Stimulated activated CD4-positive, alpha-beta T cell treated with anti-CD3 and anti-CD28 coated beads, Interleukin-4, amount 100 ng/mL, for 24 hours (primary cell): ENCODE measurements at regions not wholly inside any gene's neighbourhood (a gene's known extent, or its start where the extent isn't known, plus 50 kb on each side); places are given as distances from the start of the nearest gene placed in this dataset.
"Not testable (repeated sequence)": the region's sequence is repeated elsewhere in the genome, so short reads cannot be mapped to it uniquely, and the experiment has no call there.

ENCODE experiments used
- DNase-seq: peaks from one replicate; pipeline ENCODE4 v3.0.0-alpha.2; 2020

DNA sequence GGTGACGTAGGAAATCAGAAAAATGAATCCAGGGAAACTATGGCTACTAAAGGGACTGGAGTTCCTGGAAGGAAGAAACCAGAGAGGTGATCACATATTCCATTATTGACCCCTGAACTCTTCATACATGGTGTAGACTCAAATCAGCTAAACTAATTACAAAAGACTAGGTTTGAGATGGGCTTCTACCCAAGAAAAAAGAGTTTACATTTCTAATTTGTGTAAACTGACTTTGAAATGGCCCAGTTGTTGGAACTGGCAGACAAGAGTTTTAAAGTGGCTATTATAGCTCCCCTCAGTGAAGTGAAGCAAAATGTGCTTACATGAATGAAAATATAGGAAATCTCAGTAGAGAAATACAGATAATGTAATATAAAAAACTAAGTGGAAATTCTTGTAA is 1619.4 kb upstream of the SEL1L start:
- no peak for DNase-seq

DNA sequence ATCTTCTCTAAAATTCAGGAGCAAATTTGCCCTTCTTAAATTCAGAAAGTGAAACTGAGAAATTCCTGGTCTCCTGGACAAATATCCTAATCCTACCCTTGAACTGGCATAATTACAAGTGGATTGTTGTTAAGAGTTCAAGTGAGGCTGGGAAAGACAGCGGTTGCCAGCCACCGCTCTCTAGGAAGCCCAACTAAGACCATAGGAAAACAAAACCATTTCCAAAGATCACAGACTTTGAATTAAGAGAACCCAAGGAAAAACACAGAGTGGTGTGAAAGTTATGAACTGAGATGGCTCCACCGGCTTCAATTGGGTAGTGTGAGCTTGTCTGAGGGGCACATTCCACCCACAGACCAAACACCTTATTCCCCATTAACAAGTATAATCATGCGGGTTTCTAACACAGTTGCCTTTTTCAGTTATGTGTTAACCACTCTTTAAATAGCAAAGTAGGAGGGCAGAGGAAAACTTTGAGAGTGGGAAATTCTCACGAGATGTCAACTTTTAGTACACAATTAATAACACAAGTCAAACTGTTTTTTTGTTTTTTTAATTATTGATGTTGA is 1628.8 kb upstream of the SEL1L start:
- no peak for DNase-seq

DNA sequence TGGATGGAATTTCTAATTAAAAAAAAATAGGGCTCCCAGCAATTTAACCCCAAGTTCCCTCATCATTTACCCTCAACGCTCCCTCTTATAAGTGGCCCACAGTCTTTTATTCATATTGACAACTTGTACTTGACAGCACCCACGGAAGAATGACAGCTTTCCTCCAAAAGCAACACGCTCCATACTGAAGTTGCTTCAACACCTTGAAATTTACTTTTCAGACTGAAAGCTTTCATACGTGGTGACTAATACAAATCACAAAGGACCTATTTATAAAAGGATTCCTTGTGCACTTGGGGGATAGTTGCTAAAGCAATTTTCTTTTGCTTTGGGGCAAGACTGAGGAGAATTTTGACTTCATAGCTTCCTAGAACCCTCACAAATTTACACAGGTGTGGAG is 1629.4 kb upstream of the SEL1L start:
- no peak for DNase-seq

DNA sequence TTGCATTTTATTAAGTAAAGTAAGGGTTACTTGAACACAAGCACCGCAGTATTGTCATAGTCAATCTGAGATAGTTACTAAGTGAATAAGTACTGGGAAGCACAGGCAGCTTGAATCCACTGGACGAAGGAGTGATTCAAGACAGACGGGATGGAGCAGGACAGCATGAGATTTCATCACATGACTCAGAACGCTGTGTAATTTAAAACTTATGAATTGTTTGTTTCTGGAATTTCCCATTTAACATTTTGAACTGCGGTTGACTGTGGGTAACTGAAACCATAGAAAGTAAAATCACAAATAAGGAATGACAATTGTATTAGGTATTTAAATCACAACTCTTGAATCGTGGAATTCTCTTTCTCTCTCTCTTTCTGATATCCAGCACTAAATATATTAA is 1630.4 kb upstream of the SEL1L start:
- DNase-seq = no peak

DNA sequence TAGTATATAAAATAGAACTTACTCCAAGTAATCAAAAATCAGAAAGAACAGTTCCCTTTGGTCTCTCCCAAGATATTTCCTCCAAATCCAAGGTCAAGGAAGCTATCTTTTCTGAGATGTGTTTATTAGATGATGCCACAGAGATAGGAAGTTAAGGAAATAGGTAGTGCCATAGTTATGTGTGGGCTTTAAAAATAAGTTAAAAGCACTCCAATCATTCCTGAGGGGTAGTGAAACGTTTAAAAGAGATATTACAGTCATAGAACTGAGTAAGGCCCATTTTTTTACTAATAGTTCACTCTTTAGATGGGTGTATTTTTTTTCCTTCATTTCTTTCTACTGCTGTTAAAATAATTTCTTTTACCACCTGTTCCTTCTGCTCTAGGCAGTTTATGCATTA is 1630.9 kb upstream of the SEL1L start:
- no peak for DNase-seq

DNA sequence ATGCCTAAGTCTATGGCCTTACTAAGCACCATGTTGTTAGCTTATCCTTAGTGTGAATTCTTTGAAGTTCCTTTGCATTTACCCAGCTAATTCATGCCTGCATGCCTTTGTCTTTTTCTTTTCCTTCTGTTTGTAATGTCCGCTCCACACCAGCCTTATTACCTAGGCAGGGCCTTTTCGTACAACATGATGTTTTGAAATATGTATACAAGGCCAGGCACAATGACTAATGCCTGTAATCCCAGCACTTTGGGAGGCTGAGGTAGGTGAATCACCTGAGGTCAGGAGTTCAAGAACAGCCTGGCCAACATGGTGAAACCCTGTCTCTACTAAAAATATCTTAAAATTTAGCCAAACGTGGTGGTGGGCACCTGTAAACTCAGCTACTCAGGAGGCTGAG is 1636.5 kb upstream of the SEL1L start:
- no peak for DNase-seq

DNA sequence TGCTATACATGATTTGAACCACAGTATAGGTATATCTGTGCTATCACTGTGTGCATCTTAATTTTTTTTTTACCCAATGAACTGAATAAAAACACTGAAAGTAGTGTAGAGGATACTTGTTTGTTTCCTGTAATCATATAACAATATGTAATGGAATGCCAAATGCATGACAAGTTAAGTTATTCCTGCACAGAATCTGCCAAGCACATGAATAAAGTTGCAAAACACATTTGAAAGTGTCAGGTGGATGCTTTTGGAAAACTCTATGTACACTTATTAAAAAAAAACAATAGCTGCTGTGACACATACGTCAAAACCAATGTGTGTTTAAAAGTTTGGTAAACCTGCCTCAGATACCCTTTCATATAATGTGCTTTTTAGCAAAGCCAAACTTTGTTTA is 1638.1 kb upstream of the SEL1L start:
- DNase-seq = no peak

DNA sequence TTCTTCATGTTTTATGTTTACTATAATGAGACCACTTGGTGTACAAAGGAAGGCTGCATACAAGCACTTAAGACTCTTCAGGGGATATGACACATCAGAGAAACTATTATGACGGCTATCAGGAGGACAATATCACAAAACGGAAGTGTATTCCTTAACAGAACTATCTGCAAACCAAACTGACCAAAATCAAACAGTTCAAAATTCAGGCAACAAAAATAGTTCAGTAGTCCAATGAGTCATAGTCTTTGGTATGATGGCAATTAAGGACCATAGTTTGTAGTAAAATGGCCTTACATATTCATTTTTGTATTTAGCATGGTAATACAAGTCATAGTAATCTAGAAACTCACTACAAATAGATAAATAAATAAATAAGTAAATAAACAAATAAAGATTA is 1638.7 kb upstream of the SEL1L start:
- no peak for DNase-seq

DNA sequence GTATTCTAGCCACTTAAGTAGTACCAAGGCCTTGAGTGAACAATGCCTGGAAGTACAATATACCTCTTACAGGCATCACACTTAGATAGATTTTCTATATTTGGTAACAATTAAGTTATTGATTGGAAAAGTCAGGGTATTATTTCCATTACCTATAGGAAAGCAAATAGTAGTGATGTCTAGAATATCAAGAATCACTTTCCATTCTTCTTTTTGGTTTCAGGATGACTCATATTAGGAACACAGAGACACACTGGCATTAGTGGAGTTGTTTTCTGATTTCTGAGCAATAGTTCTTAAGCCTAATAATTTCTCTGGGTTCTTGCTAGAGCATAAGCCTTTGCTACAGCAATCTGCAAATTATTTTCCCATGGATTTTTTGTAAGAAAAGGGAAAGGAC is 1640.0 kb upstream of the SEL1L start:
- no peak for DNase-seq

DNA sequence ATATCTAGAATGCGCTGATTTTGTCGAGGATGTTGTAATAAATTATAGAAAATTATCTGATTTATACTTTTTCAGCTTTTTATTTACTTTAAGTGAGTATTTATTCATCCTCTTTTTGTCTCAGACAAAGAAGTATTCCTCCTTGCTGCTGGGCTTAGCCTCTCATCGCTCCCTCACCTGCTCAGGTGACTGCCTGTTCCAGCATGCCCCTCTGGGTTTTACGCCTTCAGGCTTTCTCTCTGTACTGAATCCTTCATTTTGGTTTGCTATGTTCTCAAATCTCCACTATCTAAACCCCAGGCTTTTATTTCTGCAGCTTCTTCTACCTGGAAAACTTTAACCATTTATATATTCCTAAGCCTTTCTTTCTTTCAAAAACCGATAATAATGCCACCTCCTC is 1650.9 kb upstream of the SEL1L start:
- DNase-seq = no peak

DNA sequence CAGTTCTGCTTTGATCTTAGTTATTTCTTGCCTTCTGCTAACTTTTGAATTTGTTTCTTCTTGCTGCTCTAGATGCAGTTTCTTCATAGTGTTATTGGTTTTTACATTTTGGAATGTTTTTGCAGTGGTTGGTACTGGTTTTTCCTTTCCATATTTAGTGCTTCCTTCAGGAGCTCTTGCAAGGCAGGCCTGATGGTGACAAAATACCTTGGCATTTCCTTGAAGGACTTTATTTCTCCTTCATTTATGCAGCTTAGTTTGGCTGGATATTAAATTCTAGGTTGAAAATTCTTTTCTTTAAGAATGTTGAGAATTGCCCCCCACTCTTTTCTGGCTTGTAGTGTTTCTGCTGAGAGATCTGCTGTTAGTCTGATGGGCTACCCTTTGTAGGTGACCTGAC is 1654.7 kb upstream of the SEL1L start:
- DNase-seq = not testable (repeated sequence)

DNA sequence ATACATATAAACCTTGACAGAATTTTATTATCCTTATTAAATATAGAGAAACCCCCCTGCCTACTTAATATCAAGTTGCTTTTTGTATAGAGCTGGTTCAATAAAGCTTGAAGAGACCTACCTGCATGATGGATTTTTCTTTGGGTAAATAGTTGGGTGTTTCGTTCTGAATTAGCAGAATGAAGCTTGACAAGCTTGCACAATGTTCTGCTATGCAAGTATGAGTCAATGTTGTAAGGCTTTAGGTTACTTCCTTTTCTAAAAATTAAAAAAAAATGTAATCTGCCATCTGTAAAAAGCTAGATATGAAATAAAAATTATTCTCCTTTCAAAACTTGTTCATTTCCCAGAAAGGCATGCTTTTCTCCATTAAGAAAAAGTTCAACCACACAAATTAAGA is 1662.6 kb upstream of the SEL1L start:
- DNase-seq = no peak

DNA sequence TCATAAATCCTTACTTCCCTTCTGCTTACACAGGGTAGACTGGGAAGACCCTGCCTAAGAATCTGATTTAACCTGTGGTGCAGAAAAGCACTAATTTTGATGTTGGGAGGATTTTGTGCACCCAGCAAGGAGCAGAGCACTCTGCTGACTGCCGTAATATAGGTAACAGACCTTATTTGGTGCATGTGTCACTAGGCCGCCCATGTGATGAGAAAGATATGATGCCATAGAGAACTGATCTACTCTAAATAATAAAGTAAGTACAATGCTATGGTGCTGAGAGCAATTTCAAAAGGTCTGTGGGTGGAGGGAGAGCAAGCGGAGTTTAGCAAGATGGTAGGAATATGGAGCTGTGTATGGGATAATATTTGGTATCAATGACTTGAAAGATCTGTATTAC is 1663.6 kb upstream of the SEL1L start:
- no peak for DNase-seq

DNA sequence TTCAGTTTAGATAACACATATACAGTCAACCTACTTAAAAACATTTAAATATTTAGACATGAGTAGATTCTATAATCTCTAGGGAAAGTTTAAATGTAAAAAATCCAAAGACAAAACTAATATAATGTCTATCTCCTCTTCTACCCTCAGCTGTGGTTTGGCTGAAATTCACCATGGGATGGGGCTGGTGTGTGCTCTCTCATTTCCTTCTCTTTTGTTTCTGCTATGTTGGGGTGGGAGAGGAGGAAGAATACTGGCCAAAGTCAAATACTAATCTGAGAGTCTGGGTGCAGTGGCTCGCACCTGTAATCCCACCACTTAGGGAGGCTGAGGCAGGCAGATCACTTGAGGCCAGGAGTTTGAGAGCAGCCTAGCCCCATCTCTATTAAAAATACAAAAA is 1673.9 kb upstream of the SEL1L start:
- DNase-seq = no peak

DNA sequence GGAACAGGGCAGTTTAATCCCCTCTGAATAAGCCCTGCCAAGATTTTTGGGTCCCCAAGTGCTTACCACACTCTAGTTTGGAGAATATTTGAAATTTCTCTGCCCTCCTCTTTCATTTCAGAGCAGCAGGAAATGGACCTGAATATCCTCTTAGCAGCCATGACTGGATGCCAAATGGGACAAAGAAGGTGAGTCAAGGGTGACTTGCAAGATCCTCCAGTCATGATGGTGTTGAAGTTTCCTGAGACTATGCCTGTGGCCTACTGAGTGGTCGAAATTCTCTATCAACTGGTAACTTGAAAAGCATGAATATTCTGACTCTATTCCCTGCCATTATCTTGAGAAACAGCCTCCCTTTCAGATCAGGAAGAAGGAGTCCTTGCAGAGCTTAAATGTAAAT is 1674.7 kb upstream of the SEL1L start:
- DNase-seq = no peak

DNA sequence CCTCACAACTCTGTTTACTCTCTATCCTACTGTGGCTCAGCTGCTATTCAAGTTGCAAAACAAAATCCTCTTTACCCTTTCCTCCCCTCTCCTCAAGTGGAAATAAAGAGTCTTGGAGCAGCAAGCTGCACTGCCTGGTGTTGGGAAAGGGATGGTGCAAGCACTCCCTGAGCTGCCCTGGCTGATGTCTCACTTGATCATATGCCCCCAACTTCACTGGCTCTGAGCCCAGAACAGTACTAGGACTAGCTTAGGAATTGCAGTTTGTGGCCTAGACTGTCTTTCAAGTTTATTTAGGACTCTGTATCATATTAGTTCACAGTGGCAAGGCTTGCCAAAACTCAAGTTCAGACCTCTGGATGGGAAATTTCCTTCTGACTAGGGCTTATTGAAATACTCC is 1683.8 kb upstream of the SEL1L start:
- no peak for DNase-seq

DNA sequence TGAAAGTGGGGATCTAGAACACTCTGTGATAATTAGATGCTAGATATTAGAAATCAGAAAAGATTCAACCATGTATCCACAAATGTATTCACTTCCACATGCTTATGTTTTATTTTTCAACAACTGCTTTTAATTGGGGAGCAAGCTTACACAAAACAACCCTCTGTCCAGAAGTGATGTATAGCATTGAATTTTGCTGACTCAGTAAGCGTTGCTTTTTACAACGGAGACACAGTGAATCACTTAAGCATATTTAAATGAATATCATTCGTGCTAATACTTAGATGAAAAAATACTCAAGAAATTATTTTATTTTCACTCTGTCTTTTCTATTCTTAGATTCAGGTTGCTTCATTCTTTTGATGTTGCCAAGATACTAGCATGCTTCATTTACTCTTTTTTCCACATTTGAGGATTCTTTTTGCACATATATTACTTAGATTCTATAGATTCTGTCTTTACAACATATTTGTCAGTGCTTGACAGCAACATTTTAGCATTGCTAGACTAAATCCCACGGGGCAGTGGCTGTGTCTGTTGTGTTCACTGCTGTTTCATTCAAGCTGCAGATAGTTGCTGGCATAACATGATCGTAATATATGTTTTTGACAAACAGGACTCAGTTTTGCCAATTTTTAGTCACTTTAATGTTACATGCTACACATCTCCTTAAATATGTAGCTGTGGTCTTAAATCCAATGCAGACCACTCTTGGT is 1714.4 kb upstream of the SEL1L start:
- DNase-seq = no peak

DNA sequence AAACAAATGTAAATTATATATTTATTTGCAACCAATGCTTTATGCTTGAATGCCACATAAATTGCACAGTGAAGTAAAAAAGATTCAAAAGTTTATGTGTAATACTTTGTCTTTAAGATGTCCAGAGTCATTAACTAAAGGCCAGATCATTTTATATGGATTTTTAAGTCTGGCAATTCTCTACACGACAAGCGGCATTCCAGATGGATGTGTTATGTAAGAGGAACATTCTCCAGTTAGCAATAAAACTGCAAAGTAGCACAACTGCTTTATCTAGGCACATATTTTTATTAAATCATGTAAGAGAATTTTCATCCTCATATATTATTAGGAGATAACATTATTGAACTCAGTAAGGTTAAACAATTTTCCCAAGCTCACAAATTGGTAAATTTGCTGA is 1717.7 kb upstream of the SEL1L start:
- no peak for DNase-seq

DNA sequence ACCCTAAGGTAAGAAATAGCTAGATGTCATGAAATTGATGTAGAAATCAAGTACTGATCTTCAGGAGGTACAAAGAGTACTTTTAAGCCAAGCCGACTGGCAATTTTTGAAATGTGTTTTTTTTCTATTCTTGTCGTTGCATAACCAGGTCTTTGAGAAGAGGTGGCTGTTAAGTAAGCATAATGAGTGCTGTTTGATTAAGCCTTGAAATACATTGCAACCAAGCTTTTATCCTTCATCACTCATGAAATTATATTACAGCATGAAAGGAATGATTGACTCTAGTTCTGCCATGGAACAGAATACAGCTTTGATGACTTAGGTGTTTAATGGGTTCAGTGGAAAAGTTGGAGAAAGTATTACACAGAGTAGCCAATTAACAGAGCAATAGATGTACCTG is 1720.2 kb upstream of the SEL1L start:
- no peak for DNase-seq

DNA sequence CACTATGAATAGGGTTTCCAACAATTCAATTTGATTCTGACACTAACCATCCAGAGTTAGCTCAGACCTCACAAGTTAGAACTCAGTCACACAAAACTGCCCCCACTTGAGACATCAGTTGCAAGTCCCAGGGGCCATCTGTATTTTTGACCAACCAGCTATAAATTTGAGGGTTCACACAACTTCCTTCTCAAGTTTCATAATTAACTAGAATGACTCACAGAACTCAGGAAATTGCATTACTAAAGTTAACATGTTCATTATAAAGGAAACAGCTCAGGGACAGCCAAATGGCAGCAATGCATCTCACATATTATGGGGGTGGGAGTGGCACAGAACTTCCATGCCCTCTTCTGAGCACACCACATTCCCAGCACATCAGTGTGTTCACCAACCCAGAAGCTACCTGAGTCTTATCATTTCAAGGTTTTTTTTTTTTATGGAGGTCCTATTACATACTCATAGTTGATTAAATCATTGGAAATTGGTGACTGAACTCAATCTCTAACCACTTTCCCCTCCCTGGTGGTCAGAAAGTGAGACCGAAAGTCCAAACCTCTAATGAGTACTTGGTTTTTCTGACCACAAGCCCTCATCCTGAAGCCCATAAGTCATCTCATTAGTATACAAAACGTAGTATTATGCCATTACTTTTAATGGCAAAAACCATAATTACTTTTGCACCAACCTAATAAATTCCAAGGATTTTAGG is 1721.5 kb upstream of the SEL1L start:
- DNase-seq = no peak

DNA sequence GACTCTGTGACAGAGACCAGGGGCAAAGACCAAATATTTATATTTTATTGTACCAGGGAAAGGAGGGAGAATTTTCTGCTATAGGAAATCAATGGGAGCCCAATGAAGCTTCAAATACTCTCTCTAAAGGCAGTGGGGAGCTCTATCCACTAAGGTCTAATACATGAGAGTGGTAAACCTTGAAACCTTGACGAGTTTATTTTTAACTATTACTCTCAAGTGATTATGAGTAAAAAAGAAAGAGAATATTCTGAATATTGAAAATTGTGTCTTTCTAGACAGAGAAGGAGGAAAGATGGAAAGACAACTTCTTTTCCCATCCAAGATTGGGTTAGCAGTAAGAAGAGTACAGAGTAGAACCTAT is 1722.1 kb upstream of the SEL1L start:
- no peak for DNase-seq

DNA sequence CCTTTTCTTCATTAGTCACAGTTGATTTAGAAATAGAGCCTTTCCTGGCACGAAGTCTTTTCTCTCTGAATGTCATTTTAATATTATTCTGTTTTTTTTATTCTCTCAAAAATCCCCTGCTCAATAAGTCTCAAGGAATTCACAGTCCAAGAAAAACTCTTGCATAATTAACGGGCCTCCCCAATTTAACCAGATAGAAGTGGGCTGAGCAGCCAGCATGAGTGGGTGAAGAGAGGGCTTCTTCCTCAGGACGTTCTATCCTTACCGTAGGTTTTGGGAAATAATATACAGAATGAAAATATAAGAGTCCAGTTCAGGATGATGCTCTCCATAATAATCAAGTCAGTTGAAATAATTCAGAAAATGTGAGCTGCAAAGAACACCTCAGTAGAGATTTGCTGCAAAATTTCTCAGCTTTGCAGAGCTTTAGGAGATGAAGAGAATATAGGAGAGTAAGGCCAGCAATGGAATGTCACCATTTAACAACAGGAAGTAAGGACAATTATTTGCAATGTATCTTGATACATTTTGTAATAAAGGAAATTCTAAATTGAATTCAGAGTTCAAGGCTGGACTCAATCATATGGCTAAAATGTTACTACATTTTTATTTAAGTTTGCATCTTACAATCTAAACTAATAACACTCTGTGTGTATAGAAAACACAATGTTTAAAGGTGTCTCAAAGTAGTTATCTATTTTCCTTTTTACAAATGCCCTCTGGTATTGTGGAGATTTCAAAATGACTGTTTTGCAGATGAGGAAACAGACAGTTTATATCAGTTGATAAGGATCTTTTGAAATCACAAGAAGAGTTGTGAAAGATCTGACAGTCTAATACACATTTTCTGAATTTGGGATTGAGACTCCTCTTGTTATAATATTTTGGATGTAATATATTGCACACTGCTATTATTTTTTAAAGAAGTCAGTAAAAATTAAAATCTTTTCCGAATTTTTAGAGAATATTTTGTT is 1724.1 kb upstream of the SEL1L start:
- DNase-seq = no peak

DNA sequence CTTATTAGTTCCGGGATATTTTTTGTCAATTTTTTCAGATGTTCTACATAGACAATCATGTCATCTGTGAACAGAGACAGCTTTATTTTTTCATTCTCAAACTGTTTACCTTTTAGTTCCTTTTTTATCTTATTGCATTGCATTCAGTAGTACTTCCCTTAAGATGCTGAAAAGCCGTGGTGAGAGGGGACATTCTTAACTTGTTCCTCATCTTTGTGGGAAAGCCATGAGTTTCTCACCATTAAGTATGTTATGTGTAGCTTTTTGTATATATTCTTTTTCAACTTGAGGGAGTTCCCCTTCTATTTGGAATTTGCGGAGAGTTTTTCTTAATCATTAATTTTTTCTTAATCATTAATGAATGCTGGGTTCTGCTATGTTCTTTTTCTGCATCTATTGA is 1727.1 kb upstream of the SEL1L start:
- DNase-seq = no peak

DNA sequence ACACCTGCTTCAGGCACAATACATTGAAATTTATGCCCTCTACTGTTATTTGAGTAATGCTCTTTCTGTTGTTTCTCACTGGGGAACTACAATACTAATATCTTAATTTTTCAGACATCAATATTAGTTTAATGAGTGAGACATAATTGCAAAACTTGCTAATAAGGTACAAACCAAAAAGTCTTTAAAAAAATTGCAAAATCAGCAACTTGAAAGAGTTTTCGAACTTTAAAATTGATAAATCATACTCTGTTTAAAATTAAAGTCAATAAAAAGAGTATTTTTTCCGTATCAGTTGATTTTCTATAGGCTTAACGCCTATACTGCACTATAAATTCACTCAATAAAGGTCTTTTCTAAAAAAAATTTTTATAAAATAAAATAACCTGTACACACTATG is 1735.9 kb upstream of the SEL1L start:
- no peak for DNase-seq
